SK-N-SH (cell line): ENCODE measurements at regions not wholly inside any gene's neighbourhood (a gene's known extent, or its start where the extent isn't known, plus 50 kb on each side); places are given as distances from the start of the nearest gene placed in this dataset.

Source experiments
- CTCF ChIA-PET: fragments of 300-600, 350-600 bp; formaldehyde crosslinking; extraction: SDS; loops from one replicate; lab custom pipeline; 2021; lab: Yijun Ruan, JAX
- POLR2A ChIA-PET: fragments of 350-600 bp; sonication (Branson Sonifier 250); formaldehyde crosslinking; extraction: SDS; loops from one replicate; lab custom pipeline; 2020; ENCODE audit warnings: antibody characterized with exemption, inconsistent platforms; lab: Yijun Ruan, JAX
- DNase-seq: peaks from one replicate; pipeline ENCODE4 v3.0.0; 2012
- H2AFZ ChIP-seq: fragments of 200-600 bp; sonication (generic); 2 replicates; pipeline ENCODE4 v1.8.1; 2016; ENCODE audit warnings: antibody characterized with exemption, mild to moderate bottlenecking, low read depth
- H3F3A ChIP-seq: fragments of 200-600 bp; sonication (generic); replicated peaks from 2 replicates; pipeline ENCODE3; 2016; ENCODE audit warnings: antibody characterized with exemption, mild to moderate bottlenecking; ENCODE audit not compliant: insufficient read depth
- H3K27ac ChIP-seq, 2 experiments: fragments of 200-500 bp in 1 of 2; fragments of 200-600 bp in 1 of 2; sonication (Bioruptor generic) in 1 of 2; sonication (generic), shearing (Covaris generic) in 1 of 2; 2 replicates each; pipeline versions ENCODE4 v1.5.1 to v1.6.1; 2014 to 2016; ENCODE audit warnings: low read depth in 2 of 2, inconsistent platforms in 1 of 2, low read length in 1 of 2, mild to moderate bottlenecking in 1 of 2, mixed read lengths in 1 of 2
- H3K27me3 ChIP-seq: fragments of 200-600 bp; sonication (generic), shearing (Covaris generic); 2 replicates; pipeline ENCODE4 v1.6.1; 2016; ENCODE audit warnings: mixed run types; ENCODE audit not compliant: insufficient read depth
- H3K36me3 ChIP-seq, 2 experiments: fragments of 200-500 bp in 1 of 2; fragments of 200-600 bp in 1 of 2; sonication (Bioruptor generic) in 1 of 2; sonication (generic) in 1 of 2; replicated peaks in 1 of 2; 2 replicates each; pipeline versions ENCODE3 to v1.5.1; 2014 to 2016; ENCODE audit warnings: low read length in 1 of 2, mild to moderate bottlenecking in 1 of 2; ENCODE audit not compliant: insufficient read depth in 2 of 2, control insufficient read depth in 1 of 2
- H3K4me1 ChIP-seq, 2 experiments: fragments of 200-500 bp in 1 of 2; fragments of 200-600 bp in 1 of 2; sonication (Bioruptor generic) in 1 of 2; sonication (generic), shearing (Covaris generic) in 1 of 2; 2 replicates each; pipeline versions ENCODE4 v1.5.1 to v1.6.1; 2014 to 2016; ENCODE audit warnings: low read depth in 1 of 2, low read length in 1 of 2, mixed run types in 1 of 2; ENCODE audit not compliant: insufficient read depth in 2 of 2, control insufficient read depth in 1 of 2
- H3K4me2 ChIP-seq: fragments of 200-600 bp; sonication (generic), shearing (Covaris generic); 2 replicates; pipeline ENCODE4 v1.6.1; 2017; ENCODE audit warnings: mixed run types
- H3K4me3 ChIP-seq, 2 experiments: fragments of 200-500 bp in 1 of 2; fragments of 200-600 bp in 1 of 2; sonication (Bioruptor generic) in 1 of 2; sonication (generic), shearing (Covaris generic) in 1 of 2; 2 replicates each; pipeline versions ENCODE4 v1.5.1 to v1.8.1; 2014 to 2016; ENCODE audit warnings: low read depth in 2 of 2, inconsistent platforms in 1 of 2, low read length in 1 of 2, mild to moderate bottlenecking in 1 of 2, mixed read lengths in 1 of 2, moderate library complexity in 1 of 2
- H3K79me2 ChIP-seq: fragments of 200-600 bp; sonication (generic); 2 replicates; pipeline ENCODE4 v1.8.1; 2017; ENCODE audit warnings: mild to moderate bottlenecking; ENCODE audit not compliant: insufficient read depth
- H3K9ac ChIP-seq: fragments of 200-600 bp; sonication (generic); 2 replicates; pipeline ENCODE4 v1.6.1; 2017; ENCODE audit warnings: mixed run types
- H3K9me2 ChIP-seq: fragments of 200-600 bp; sonication (generic); 2 replicates; pipeline ENCODE4 v1.6.1; 2017; ENCODE audit warnings: mixed run types
- H3K9me3 ChIP-seq: fragments of 200-600 bp; sonication (generic); 2 replicates; pipeline ENCODE4 v1.6.1; 2017; ENCODE audit warnings: mixed run types, mild to moderate bottlenecking, moderate library complexity
- H4K20me1 ChIP-seq: fragments of 200-600 bp; sonication (generic); 2 replicates; pipeline ENCODE4 v1.6.1; 2017; ENCODE audit warnings: mild to moderate bottlenecking, mixed run types; ENCODE audit not compliant: insufficient read depth
- ELF1 ChIP-seq: IDR thresholded peaks from 2 replicates; pipeline ENCODE4 v1.4.0; 2012
- EP300 ChIP-seq, 2 experiments: IDR thresholded peaks; 2 replicates each; pipeline versions ENCODE4 v1.4.0 to v1.6.1; 2012; ENCODE audit warnings: borderline replicate concordance in 1 of 2, low read depth in 1 of 2, low read length in 1 of 2
- EZH2phosphoT487 ChIP-seq: fragments of 200-600 bp; sonication (generic); IDR thresholded peaks from 2 replicates; pipeline ENCODE4 v1.6.1; 2017; ENCODE audit warnings: low read depth, mixed run types, mild to moderate bottlenecking, antibody characterized with exemption, moderate library complexity, borderline replicate concordance
- FOSL2 ChIP-seq: IDR thresholded peaks from 2 replicates; pipeline ENCODE4 v1.4.0; 2012; ENCODE audit warnings: low read depth, mild to moderate bottlenecking, moderate library complexity, borderline replicate concordance
- GATA2 ChIP-seq: sonication (generic); formaldehyde crosslinking; IDR thresholded peaks from 2 replicates; pipeline ENCODE4 v1.5.0; 2020; ENCODE audit warnings: mild to moderate bottlenecking, missing genetic modification reagents
- MAX ChIP-seq: IDR thresholded peaks from 2 replicates; pipeline ENCODE4 v1.4.0; 2012; ENCODE audit warnings: low read depth
- MEF2A ChIP-seq: IDR thresholded peaks from 2 replicates; pipeline ENCODE4 v1.4.0; 2012; ENCODE audit warnings: low read depth, borderline replicate concordance
- NFIC ChIP-seq: IDR thresholded peaks from 2 replicates; pipeline ENCODE4 v1.4.0; 2012; ENCODE audit warnings: borderline replicate concordance
- NRF1 ChIP-seq: IDR thresholded peaks from 2 replicates; pipeline ENCODE4 v1.6.1; 2012; ENCODE audit warnings: low read depth, mild to moderate bottlenecking, low read length
- POLR2AphosphoS5 ChIP-seq: IDR thresholded peaks from 2 replicates; pipeline ENCODE4 v1.6.1; 2012; ENCODE audit warnings: low read depth, low read length
- RCOR1 ChIP-seq: fragments of 150-350 bp; IDR thresholded peaks from 2 replicates; pipeline ENCODE4 v1.6.1; 2017; ENCODE audit warnings: antibody characterized with exemption, low read length
- RFX5 ChIP-seq: IDR thresholded peaks from 2 replicates; pipeline ENCODE4 v1.6.1; 2012; ENCODE audit warnings: mild to moderate bottlenecking, improper control_type of control experiment, low read length
- RXRA ChIP-seq: IDR thresholded peaks from 2 replicates; pipeline ENCODE4 v1.4.0; 2012; ENCODE audit warnings: low read depth, mild to moderate bottlenecking, borderline replicate concordance
- SMC3 ChIP-seq: IDR thresholded peaks from 2 replicates; pipeline ENCODE4 v1.6.1; 2012; ENCODE audit warnings: low read depth, low read length, improper control_type of control experiment
- TEAD4 ChIP-seq: IDR thresholded peaks from 2 replicates; pipeline ENCODE4 v1.4.0; 2012; ENCODE audit warnings: mild to moderate bottlenecking, borderline replicate concordance; ENCODE audit not compliant: insufficient read depth
- WGBS: methylation state at CpG from one replicate; pipeline ENCODE4 v1.1.6; 2017; ENCODE audit warnings: low lambda C conversion rate; 5-methylcytosine and 5-hydroxymethylcytosine counted together
- TF ChIP-seq, protein P1 (sequence below): fragments of 150-350 bp; IDR thresholded peaks from 2 replicates; pipeline ENCODE4 v1.6.1; 2017; ENCODE audit warnings: antibody characterized with exemption, low read length, low read depth, borderline replicate concordance
- TF ChIP-seq, protein P2 (sequence below): fragments of 150-350 bp; IDR thresholded peaks from 2 replicates; pipeline ENCODE4 v1.6.1; 2016; ENCODE audit warnings: mild to moderate bottlenecking, low read depth, low read length

DNA sequence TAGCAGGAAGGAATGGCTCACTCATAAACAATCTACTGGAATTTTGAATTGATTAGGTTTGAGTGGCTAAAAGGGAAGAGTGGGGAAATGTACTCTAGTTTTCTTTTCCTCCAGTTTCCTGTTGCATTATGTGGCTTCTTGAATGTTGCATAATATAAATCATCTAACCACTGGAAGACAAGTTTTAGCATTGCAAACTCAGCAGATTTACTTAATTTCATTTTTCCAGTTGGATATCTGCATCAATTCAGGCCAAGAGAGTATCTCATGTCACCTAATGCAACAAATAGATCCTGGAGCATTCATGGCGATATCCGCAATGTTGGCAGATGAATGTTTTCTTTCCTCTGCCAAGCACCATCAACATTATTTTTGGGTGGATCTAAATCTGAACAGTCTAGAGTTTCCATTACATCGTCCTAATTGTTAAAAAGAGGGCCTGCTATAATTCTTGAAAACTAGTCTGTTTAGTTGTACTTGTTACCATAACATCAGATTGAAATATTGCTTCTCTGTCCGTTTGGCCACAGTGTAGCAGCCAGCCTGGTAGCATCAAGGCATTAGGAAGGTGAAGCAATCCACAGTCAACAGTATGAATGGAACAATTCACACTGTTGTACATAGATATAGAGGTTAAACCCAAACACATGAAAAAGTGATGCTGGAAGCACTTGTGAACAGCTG, 544.2 kb downstream of the ETNK1 start:
- no peaks in the 10 kb centered on the region for H3K79me2 ChIP-seq
- no peaks in the 10 kb centered on the region for H3K9me3 ChIP-seq
- no peaks in the 10 kb centered on the region for H3K4me1 ChIP-seq
- DNase-seq: no peak
- H3K27me3 ChIP-seq: no peaks in the 10 kb centered on the region
- H3K9me2 ChIP-seq: no peaks in the 10 kb centered on the region
- peak overlapping the region in 1 of 2 experiments; percentile 39; a peak in 1 of 4 replicates for H3K27ac ChIP-seq
- no peak overlapping the region for H3K9ac ChIP-seq
- H3K36me3 ChIP-seq: no peaks in the 10 kb centered on the region
- TF ChIP-seq MAX: no peak
- TF ChIP-seq SMC3: no peak
- TF ChIP-seq FOSL2: no peak
- no peak for TF ChIP-seq POLR2AphosphoS5
- no peak for TF ChIP-seq TEAD4
- no peak for TF ChIP-seq NRF1
- TF ChIP-seq RXRA: no peak
- no peak for TF ChIP-seq MEF2A
- TF ChIP-seq, protein P1, sequence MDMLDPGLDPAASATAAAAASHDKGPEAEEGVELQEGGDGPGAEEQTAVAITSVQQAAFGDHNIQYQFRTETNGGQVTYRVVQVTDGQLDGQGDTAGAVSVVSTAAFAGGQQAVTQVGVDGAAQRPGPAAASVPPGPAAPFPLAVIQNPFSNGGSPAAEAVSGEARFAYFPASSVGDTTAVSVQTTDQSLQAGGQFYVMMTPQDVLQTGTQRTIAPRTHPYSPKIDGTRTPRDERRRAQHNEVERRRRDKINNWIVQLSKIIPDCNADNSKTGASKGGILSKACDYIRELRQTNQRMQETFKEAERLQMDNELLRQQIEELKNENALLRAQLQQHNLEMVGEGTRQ: no peak
- TF ChIP-seq NFIC: no peak
- TF ChIP-seq EZH2phosphoT487: no peak
- no peak for TF ChIP-seq GATA2 (CRISPR knock-in tag)
- TF ChIP-seq RCOR1: no peak
- TF ChIP-seq, protein P2, sequence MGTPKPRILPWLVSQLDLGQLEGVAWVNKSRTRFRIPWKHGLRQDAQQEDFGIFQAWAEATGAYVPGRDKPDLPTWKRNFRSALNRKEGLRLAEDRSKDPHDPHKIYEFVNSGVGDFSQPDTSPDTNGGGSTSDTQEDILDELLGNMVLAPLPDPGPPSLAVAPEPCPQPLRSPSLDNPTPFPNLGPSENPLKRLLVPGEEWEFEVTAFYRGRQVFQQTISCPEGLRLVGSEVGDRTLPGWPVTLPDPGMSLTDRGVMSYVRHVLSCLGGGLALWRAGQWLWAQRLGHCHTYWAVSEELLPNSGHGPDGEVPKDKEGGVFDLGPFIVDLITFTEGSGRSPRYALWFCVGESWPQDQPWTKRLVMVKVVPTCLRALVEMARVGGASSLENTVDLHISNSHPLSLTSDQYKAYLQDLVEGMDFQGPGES: no peak
- TF ChIP-seq ELF1: no peak
- 45% methylated on average over 4 of the region's 4 CpGs for WGBS
- ChIA-PET POLR2A (no interaction called here), CTCF (no interaction called here)
- no peak overlapping the region for H3K4me2 ChIP-seq
- no peaks in the 10 kb centered on the region for H4K20me1 ChIP-seq
- no peak overlapping the region for H3K4me3 ChIP-seq
- no peaks in the 10 kb centered on the region for H3F3A ChIP-seq
- no peak overlapping the region for H2AFZ ChIP-seq

GRCh38 chr12:23169696-23170013, 544.7 kb downstream of the ETNK1 start:
- TF ChIP-seq RFX5: no peak
- TF ChIP-seq EP300 (IDR thresholded peaks at IDR 0.05; ENCODE audit: borderline replicate concordance in 1 of 2, low read depth in 1 of 2, low read length in 1 of 2): peak in 1 of 2 experiments; percentile 71; a peak in 1 of 4 replicates
- 0 out of 2 replicates have a peak, but pooled peaks have one; percentile 9 for TF ChIP-seq RCOR1
- ChIA-PET POLR2A (no interaction called here), CTCF (interaction anchor here (0.9 kb wide), 1 partner anchor 313 kb away, joined by 3 read pairs; no protein-coding TSS in a partner anchor)
- Histone ChIP-seq H3K79me2 (no peaks in the 10 kb centered on the region), H4K20me1 (no peaks in the 10 kb centered on the region), H3K9me2 (no peaks in the 10 kb centered on the region), H3K27me3 (no peaks in the 10 kb centered on the region), H3K4me3 (no peak overlapping the region), H3K27ac (peak overlapping the region in 1 of 2 experiments; percentile 11; a peak in 1 of 4 replicates), H3K9me3 (no peaks in the 10 kb centered on the region), H3K9ac (no peak overlapping the region), H3K4me1 (no peaks in the 10 kb centered on the region), H3K36me3 (no peaks in the 10 kb centered on the region), H3K4me2 (no peak overlapping the region), H3F3A (no peaks in the 10 kb centered on the region), H2AFZ (no peak overlapping the region)
- peak; percentile 5 for DNase-seq
- WGBS: 23% methylated on average over 3 of the region's 3 CpGs
